GM12872 (cell line): ENCODE measurements at regions not wholly inside any gene's neighbourhood (a gene's known extent, or its start where the extent isn't known, plus 50 kb on each side); places are given as distances from the start of the nearest gene placed in this dataset.

ENCODE experiments used
- TF ChIP-seq, protein P1 (sequence below): IDR thresholded peaks from 3 replicates; pipeline ENCODE4 v1.5.1; 2011; ENCODE audit warnings: low read depth, mild to moderate bottlenecking, low read length, moderate library complexity; ENCODE audit not compliant: insufficient read depth

DNA sequence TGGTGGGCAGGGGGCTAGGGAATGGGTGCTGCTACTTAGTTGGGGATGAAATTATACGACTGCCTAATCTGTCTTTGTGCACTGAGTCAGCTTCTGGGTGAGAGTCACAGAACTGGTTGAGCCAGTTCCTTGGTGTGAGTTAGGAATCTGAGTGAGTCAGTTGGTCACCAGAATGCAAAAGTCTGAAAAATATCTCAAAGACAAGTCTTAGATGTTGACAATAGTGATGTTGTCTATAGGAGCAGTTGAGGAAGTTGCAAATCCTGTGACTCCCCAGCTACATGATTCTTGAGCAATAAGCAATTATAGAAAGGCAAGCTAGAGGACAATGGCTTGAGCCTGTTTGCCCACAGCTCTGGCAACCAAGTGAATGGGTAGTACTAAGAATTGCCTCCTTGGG is 399.2 kb downstream of the CNTNAP4 start:
- TF ChIP-seq, protein P1, sequence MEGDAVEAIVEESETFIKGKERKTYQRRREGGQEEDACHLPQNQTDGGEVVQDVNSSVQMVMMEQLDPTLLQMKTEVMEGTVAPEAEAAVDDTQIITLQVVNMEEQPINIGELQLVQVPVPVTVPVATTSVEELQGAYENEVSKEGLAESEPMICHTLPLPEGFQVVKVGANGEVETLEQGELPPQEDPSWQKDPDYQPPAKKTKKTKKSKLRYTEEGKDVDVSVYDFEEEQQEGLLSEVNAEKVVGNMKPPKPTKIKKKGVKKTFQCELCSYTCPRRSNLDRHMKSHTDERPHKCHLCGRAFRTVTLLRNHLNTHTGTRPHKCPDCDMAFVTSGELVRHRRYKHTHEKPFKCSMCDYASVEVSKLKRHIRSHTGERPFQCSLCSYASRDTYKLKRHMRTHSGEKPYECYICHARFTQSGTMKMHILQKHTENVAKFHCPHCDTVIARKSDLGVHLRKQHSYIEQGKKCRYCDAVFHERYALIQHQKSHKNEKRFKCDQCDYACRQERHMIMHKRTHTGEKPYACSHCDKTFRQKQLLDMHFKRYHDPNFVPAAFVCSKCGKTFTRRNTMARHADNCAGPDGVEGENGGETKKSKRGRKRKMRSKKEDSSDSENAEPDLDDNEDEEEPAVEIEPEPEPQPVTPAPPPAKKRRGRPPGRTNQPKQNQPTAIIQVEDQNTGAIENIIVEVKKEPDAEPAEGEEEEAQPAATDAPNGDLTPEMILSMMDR, result no peak

DNA sequence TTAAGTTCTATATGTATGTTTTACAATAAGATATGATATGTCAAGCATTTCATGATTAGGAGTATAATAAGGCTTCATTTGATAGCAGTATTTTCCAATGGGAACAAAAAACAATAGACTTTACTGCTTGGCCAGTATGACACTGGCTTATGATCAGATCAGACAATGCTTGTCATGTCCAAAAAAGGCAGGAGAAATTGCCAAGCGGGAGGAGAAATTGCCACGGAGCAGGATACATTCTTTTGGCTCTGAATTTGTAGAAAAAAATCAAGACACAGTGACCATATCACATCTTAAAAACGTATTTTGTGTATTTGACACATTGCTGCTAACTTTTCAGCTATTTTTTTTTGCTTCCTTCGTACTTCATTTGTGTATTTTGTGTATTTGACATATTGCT is 404.1 kb downstream of the CNTNAP4 start:
- TF ChIP-seq, protein P1, result no peak

DNA sequence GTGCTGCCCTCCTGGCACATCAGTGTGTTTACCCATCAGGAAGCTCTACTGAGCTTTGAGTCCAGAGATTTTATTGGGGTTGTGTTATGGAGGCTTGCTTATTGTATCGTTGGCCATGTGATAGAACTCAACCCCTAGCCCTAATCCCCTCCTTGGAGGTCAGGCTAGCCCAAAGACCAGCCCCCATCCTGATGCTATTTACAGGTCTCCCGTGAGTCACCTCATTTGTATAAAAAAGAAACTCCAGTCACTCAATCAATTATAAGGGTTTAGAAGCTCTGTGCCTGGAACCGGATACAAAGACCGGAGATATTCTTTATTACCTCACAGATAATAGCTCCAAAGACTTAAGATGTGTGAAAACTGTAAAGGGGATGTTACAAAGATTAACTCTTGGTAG is 405.9 kb downstream of the CNTNAP4 start:
- TF ChIP-seq, protein P1, result no peak

DNA sequence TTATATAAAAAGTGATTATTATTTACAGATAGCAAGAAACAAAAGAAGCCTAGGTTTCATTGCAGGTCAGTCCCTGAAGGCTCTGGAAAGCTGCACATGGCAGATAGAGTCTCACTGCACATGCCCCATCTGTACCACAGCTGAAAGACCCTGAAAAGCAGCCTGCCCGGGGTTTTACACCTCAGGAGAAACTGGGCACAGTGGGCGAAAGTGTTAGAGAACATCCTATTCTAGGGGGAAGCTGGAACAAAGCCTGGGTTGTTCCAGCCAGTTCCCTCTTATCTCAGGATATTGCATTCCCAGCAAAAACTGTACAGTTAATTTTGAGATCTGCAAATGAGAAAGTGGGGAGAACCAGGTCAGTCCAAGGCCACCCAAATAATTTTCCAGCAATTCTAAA is 419.7 kb downstream of the CNTNAP4 start:
- TF ChIP-seq, protein P1, result no peak

DNA sequence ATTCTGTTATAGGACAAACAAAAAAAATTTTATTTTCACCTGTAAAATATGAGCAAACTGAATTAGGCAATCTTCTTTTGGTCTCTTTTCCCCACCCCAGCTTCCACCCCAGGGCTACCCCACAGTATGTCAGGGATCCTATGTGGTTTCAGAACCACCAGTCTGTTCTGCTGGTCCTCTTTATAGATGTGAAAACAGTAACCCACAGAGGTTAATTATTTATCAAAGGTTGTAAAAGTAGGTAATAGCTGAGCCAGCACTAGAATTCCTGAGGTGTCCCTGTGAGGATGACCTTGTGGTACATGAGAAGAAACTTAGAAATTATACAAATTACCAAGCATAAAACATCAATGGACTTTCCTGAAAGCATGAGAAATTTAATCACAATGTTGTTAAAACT is 428.7 kb downstream of the CNTNAP4 start:
- TF ChIP-seq, protein P1, result no peak

DNA sequence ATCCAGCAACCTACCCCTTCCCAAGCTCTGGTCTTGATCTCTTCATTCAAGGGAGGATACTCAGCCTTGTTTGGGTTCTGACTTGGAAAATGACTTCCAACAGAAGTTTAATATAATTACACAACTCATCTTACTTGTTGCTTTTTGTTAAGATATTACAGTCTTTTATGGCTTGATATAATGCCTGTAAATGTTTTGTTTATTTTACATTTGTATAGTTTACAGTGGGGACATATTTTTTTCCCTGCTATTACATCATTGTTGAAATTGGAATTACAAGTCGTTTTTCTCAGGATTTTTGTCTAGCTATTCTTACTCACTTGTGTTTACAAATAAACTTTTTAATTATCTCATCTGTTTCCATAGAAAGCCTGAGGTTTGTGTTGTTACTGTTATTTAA is 436.0 kb downstream of the CNTNAP4 start:
- TF ChIP-seq, protein P1, result no peak

DNA sequence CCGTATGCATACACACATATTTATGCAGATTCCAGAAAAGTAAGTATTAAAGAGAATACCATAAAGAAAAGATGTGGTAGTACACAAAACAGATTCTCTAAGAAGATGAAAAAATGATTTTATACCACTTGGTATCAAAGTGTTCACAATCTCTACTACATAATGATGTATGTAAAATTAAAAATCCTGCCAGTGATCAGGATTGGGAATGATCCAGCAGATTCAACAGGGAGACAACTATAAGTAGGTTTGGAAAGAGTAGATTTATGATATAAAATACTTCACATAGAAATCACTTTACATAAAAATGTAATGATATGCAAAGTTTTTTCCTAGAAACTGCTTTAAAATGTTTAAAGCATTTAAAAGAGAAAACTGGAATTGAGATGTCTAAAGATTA is 447.0 kb downstream of the CNTNAP4 start:
- TF ChIP-seq, protein P1, result no peak

DNA sequence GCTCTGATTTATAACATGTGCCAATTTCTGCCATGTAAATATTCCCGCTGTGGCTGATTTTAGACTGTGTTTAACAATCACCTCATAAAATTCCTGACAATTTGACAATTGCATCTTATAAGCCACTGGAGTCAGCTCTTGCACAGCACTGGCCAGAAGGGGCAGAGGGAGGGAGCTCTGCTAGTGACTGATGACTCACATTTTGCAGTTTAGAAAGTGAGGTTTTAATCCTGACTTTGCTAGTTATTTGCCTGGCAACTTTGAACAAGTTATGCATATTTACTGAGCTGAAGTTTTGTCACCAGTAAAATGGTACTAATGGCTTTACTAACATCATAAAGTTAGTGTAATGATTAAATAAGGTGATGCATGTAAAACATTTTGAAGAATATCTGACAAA is 452.3 kb downstream of the CNTNAP4 start:
- TF ChIP-seq, protein P1, result no peak
